Neural cell (in vitro differentiated cells): ENCODE measurements at regions not wholly inside any gene's neighbourhood (a gene's known extent, or its start where the extent isn't known, plus 50 kb on each side); places are given as distances from the start of the nearest gene placed in this dataset.

Experiments
- H2AFZ ChIP-seq: fragments of 200-600, 300-800 bp; sonication (generic), shearing (Covaris generic); 2 replicates; pipeline ENCODE4 v1.6.0; 2014; ENCODE audit warnings: low read depth, mild to moderate bottlenecking, antibody characterized with exemption, low read length, moderate library complexity
- H3F3A ChIP-seq: fragments of 200-600 bp; shearing (Covaris generic); 2 replicates; pipeline ENCODE4 v1.6.1; 2016; ENCODE audit warnings: mild to moderate bottlenecking, moderate library complexity, mixed read lengths, antibody characterized with exemption, low read length; ENCODE audit not compliant: insufficient read depth, poor library complexity, severe bottlenecking
- H3K27ac ChIP-seq: fragments of 200-600, 300-800 bp; sonication (generic), shearing (Covaris generic); 2 replicates; pipeline ENCODE4 v1.5.1; 2014; ENCODE audit warnings: mild to moderate bottlenecking, low read length, moderate library complexity
- H3K27me3 ChIP-seq: fragments of 300-800, 200-600 bp; sonication (generic), shearing (Covaris generic); 2 replicates; pipeline ENCODE4 v1.6.0; 2014; ENCODE audit warnings: mild to moderate bottlenecking, low read depth, low read length, moderate library complexity; ENCODE audit not compliant: insufficient read depth
- H3K36me3 ChIP-seq: fragments of 300-800, 200-600 bp; sonication (generic), shearing (Covaris generic); 2 replicates; pipeline ENCODE4 v1.5.1; 2014; ENCODE audit warnings: mild to moderate bottlenecking, antibody characterized with exemption, low read length, moderate library complexity; ENCODE audit not compliant: insufficient read depth
- H3K4me2 ChIP-seq: fragments of 300-800, 200-600 bp; sonication (generic), shearing (Covaris generic); 2 replicates; pipeline ENCODE4 v1.6.0; 2014; ENCODE audit warnings: mild to moderate bottlenecking, low read length
- H3K4me3 ChIP-seq: fragments of 300-800, 200-600 bp; sonication (generic), shearing (Covaris generic); 2 replicates; pipeline ENCODE4 v1.5.1; 2014; ENCODE audit warnings: mild to moderate bottlenecking, low read length, moderate library complexity
- H3K79me2 ChIP-seq: fragments of 200-600 bp; shearing (Covaris generic); replicated peaks from 2 replicates; pipeline ENCODE4 v1.6.0; 2014; ENCODE audit warnings: mild to moderate bottlenecking, low read length, moderate library complexity; ENCODE audit not compliant: insufficient read depth
- H3K9ac ChIP-seq: fragments of 300-800, 200-600 bp; sonication (generic), shearing (Covaris generic); 2 replicates; pipeline ENCODE4 v1.6.1; 2016; ENCODE audit warnings: mild to moderate bottlenecking, low read length, mixed read lengths
- H3K9me2 ChIP-seq: fragments of 200-600 bp; shearing (Covaris generic); 2 replicates; pipeline ENCODE4 v1.6.1; 2016; ENCODE audit warnings: mild to moderate bottlenecking, low read length, mixed read lengths; ENCODE audit not compliant: insufficient read depth
- H3K9me3 ChIP-seq: fragments of 200-600, 300-800 bp; sonication (generic), shearing (Covaris generic); 2 replicates; pipeline ENCODE4 v1.6.1; 2016; ENCODE audit warnings: mild to moderate bottlenecking, mixed run types, low read length, moderate library complexity, mixed read lengths
- H4K20me1 ChIP-seq: fragments of 200-600 bp; shearing (Covaris generic); 2 replicates; pipeline ENCODE4 v1.6.1; 2016; ENCODE audit warnings: mild to moderate bottlenecking, mixed run types; ENCODE audit not compliant: insufficient read depth
- EP300 ChIP-seq: fragments of 450-650 bp; conservative IDR thresholded peaks from 2 replicates; pipeline ENCODE4 v1.6.1; 2014; ENCODE audit warnings: antibody characterized with exemption, mild to moderate bottlenecking, moderate library complexity; ENCODE audit not compliant: poor library complexity, severe bottlenecking
- EZH2 ChIP-seq: fragments of 200-600, 300-800 bp; shearing (Covaris generic), sonication (generic); IDR thresholded peaks from 2 replicates; pipeline ENCODE4 v1.6.1; 2014; ENCODE audit warnings: antibody characterized with exemption, low read length, borderline replicate concordance, mild to moderate bottlenecking; ENCODE audit not compliant: insufficient read depth, poor library complexity, severe bottlenecking
- MXI1 ChIP-seq: fragments of 450-650 bp; conservative IDR thresholded peaks from 2 replicates; pipeline ENCODE4 v1.6.1; 2014; ENCODE audit warnings: antibody characterized with exemption, mild to moderate bottlenecking; ENCODE audit not compliant: poor library complexity, severe bottlenecking
- POLR2AphosphoS5 ChIP-seq: IDR thresholded peaks from 2 replicates; pipeline ENCODE4 v1.6.1; 2012
- RAD21 ChIP-seq: fragments of 450-650 bp; conservative IDR thresholded peaks from 2 replicates; pipeline ENCODE4 v1.6.1; 2014; ENCODE audit warnings: antibody characterized with exemption, mild to moderate bottlenecking, moderate library complexity
- SMC3 ChIP-seq: fragments of 450-650 bp; conservative IDR thresholded peaks from 2 replicates; pipeline ENCODE4 v1.6.1; 2014; ENCODE audit warnings: antibody characterized with exemption, mild to moderate bottlenecking, moderate library complexity; ENCODE audit not compliant: poor library complexity
- TAF1 ChIP-seq: IDR thresholded peaks from 2 replicates; pipeline ENCODE4 v1.6.1; 2012; ENCODE audit warnings: low read depth
- TF ChIP-seq, protein P1 (sequence below): IDR thresholded peaks from 2 replicates; pipeline ENCODE4 v1.6.1; 2012; ENCODE audit warnings: borderline replicate concordance
- TF ChIP-seq, protein P2 (sequence below): fragments of 450-650 bp; IDR thresholded peaks from 2 replicates; pipeline ENCODE4 v1.5.1; 2014; ENCODE audit warnings: antibody characterized with exemption, mild to moderate bottlenecking, moderate library complexity; ENCODE audit not compliant: poor library complexity, severe bottlenecking

DNA sequence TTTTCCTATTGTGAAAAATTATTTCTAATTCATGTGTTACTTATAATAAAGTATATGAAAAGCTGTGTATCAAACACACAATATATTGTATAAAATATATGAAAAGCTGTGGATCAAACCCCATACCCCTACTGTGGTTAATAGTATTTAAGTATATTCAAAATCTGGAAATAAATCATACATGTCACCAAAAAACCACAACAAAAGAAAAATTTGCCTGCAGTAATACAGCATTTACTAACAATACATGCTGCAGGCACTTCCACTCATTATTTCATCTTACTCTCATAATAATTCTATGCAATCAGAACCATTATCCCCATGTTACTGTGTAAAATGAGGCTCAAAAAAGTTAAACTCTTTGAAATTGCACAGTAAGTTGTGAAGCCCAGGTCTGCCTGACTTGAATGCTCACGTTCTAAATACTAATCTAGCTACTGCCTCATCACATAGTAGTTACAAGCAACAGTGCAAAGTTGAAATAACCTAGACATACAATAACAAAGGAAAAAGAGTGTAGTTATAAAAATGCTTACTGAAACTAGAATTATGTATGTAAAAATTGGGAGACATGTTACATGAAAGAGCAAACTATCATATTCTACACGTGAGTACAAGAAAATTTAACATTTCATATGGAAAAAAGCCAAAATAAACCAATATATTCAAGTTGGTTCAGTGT lies 61.7 kb downstream of the FAM217A start:
- Histone ChIP-seq H3K9ac (peak overlapping the region; percentile 96), H3K27ac (peak overlapping the region; percentile 97), H4K20me1 (no peaks in the 10 kb centered on the region), H3K27me3 (no peaks in the 10 kb centered on the region), H2AFZ (peak overlapping the region; percentile 85), H3K9me3 (no peaks in the 10 kb centered on the region), H3K9me2 (no peaks in the 10 kb centered on the region), H3K79me2 (peaks cover 58% of the 10 kb centered on the region), H3K4me3 (peak overlapping the region; percentile 90), H3K36me3 (no peaks in the 10 kb centered on the region), H3F3A (peaks cover 14% of the 10 kb centered on the region), H3K4me2 (peak overlapping the region; percentile 99)
- TF ChIP-seq, protein P1, sequence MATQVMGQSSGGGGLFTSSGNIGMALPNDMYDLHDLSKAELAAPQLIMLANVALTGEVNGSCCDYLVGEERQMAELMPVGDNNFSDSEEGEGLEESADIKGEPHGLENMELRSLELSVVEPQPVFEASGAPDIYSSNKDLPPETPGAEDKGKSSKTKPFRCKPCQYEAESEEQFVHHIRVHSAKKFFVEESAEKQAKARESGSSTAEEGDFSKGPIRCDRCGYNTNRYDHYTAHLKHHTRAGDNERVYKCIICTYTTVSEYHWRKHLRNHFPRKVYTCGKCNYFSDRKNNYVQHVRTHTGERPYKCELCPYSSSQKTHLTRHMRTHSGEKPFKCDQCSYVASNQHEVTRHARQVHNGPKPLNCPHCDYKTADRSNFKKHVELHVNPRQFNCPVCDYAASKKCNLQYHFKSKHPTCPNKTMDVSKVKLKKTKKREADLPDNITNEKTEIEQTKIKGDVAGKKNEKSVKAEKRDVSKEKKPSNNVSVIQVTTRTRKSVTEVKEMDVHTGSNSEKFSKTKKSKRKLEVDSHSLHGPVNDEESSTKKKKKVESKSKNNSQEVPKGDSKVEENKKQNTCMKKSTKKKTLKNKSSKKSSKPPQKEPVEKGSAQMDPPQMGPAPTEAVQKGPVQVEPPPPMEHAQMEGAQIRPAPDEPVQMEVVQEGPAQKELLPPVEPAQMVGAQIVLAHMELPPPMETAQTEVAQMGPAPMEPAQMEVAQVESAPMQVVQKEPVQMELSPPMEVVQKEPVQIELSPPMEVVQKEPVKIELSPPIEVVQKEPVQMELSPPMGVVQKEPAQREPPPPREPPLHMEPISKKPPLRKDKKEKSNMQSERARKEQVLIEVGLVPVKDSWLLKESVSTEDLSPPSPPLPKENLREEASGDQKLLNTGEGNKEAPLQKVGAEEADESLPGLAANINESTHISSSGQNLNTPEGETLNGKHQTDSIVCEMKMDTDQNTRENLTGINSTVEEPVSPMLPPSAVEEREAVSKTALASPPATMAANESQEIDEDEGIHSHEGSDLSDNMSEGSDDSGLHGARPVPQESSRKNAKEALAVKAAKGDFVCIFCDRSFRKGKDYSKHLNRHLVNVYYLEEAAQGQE, result no peak
- TF ChIP-seq, protein P2, sequence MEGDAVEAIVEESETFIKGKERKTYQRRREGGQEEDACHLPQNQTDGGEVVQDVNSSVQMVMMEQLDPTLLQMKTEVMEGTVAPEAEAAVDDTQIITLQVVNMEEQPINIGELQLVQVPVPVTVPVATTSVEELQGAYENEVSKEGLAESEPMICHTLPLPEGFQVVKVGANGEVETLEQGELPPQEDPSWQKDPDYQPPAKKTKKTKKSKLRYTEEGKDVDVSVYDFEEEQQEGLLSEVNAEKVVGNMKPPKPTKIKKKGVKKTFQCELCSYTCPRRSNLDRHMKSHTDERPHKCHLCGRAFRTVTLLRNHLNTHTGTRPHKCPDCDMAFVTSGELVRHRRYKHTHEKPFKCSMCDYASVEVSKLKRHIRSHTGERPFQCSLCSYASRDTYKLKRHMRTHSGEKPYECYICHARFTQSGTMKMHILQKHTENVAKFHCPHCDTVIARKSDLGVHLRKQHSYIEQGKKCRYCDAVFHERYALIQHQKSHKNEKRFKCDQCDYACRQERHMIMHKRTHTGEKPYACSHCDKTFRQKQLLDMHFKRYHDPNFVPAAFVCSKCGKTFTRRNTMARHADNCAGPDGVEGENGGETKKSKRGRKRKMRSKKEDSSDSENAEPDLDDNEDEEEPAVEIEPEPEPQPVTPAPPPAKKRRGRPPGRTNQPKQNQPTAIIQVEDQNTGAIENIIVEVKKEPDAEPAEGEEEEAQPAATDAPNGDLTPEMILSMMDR, result no peak
- no peak for TF ChIP-seq SMC3
- no peak for TF ChIP-seq TAF1
- TF ChIP-seq MXI1, result no peak
- no peak for TF ChIP-seq EZH2
- TF ChIP-seq POLR2AphosphoS5, result no peak
- TF ChIP-seq EP300, result no peak
- TF ChIP-seq RAD21, result no peak

DNA sequence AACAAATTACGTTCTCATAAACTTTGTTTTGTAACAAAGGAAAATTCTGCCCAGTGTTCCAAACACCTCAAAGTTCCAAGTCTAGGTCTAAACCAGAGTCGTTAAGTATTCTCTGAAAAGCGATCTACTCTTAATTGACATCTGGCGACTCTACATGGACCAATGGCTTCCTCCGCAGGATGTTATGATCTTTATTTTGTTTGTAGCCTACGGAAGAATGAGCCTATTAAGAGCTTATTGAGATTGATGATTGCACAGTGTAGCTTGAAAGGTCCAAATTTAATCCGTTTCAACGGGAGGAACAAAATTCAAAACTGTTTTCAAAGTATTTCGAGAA lies 61.1 kb downstream of the FAM217A start:
- Histone ChIP-seq H3K9ac (peak overlapping the region; percentile 96), H3F3A (peaks cover 14% of the 10 kb centered on the region), H2AFZ (peak overlapping the region; percentile 85), H3K9me3 (no peaks in the 10 kb centered on the region), H3K36me3 (no peaks in the 10 kb centered on the region), H3K4me2 (peak overlapping the region; percentile 99), H3K4me3 (peak overlapping the region; percentile 90), H4K20me1 (no peaks in the 10 kb centered on the region), H3K79me2 (peaks cover 58% of the 10 kb centered on the region), H3K27me3 (no peaks in the 10 kb centered on the region), H3K9me2 (no peaks in the 10 kb centered on the region), H3K27ac (peak overlapping the region; percentile 97)
- TF ChIP-seq, protein P1, result no peak
- TF ChIP-seq TAF1 (no peak), MXI1 (no peak), EP300 (no peak), RAD21 (no peak), SMC3 (no peak), POLR2AphosphoS5 (no peak), EZH2 (no peak)
- TF ChIP-seq, protein P2, result no peak
